Panc1 (cell line): ENCODE measurements at regions not wholly inside any gene's neighbourhood (a gene's known extent, or its start where the extent isn't known, plus 50 kb on each side); places are given as distances from the start of the nearest gene placed in this dataset.

ENCODE experiments used
- ATAC-seq: fragments of 200-7000 bp; cut with Tn5 transposase; 2 replicates; pipeline ENCODE4 v1.9.1; 2020; ENCODE audit warnings: mild to moderate bottlenecking, moderate library complexity
- BruUV-seq: library from RNA; stranded (reverse); fragments of 400-500 nt; replicated peaks from 2 replicates; lab custom pipeline; 2021; lab: Mats Ljungman, UMichigan
- CTCF ChIA-PET: fragments of 300-600 bp; sonication (Branson Sonifier 250); formaldehyde crosslinking; loops from one replicate; lab custom pipeline; 2022; ENCODE audit warnings: antibody characterized with exemption; lab: Charles Lee
- POLR2A ChIA-PET: fragments of 300-600 bp; sonication (Branson Sonifier 250); formaldehyde crosslinking; loops from one replicate; lab custom pipeline; 2022; ENCODE audit warnings: antibody characterized with exemption; lab: Charles Lee
- DNase-seq: peaks from one replicate; pipeline ENCODE4 v3.0.0-alpha.2; 2010; ENCODE audit warnings: low read depth, low spot score
- H3K27ac ChIP-seq: 2 replicates; pipeline ENCODE4 v1.5.1; 2011; ENCODE audit warnings: mild to moderate bottlenecking, low read length, inconsistent platforms
- H3K27me3 ChIP-seq: fragments of 200-500 bp; sonication (Bioruptor generic); 2 replicates; pipeline ENCODE4 v1.6.0; 2014; ENCODE audit warnings: low read length, inconsistent platforms; ENCODE audit not compliant: control insufficient read depth, insufficient read depth
- H3K36me3 ChIP-seq: fragments of 200-500 bp; sonication (Bioruptor generic); 2 replicates; pipeline ENCODE4 v1.5.1; 2014; ENCODE audit warnings: inconsistent platforms, mild to moderate bottlenecking, low read length, moderate library complexity; ENCODE audit not compliant: control insufficient read depth, insufficient read depth
- H3K4me1 ChIP-seq: 2 replicates; pipeline ENCODE4 v1.5.1; 2011; ENCODE audit warnings: inconsistent platforms, mild to moderate bottlenecking, low read length, moderate library complexity; ENCODE audit not compliant: control insufficient read depth, insufficient read depth
- H3K4me3 ChIP-seq, 2 experiments: 2 replicates each; pipeline ENCODE4 v1.5.1; 2011 to 2012; ENCODE audit warnings: low read depth in 2 of 2, low read length in 2 of 2, mild to moderate bottlenecking in 2 of 2, inconsistent platforms in 1 of 2, moderate library complexity in 1 of 2
- H3K9me3 ChIP-seq: fragments of 200-500 bp; sonication (Bioruptor generic); 2 replicates; pipeline ENCODE4 v1.5.1; 2014; ENCODE audit warnings: low read depth, mild to moderate bottlenecking, inconsistent platforms, low read length, moderate library complexity; ENCODE audit not compliant: control insufficient read depth, insufficient read depth
- CTCF ChIP-seq: fragments of 450-650 bp; IDR thresholded peaks from 2 replicates; pipeline ENCODE4 v1.5.1; 2017; ENCODE audit warnings: mild to moderate bottlenecking
- POLR2AphosphoS5 ChIP-seq: IDR thresholded peaks from 2 replicates; pipeline ENCODE4 v1.6.1; 2012; ENCODE audit warnings: mild to moderate bottlenecking, low read depth, low read length, moderate library complexity
- REST ChIP-seq, 2 experiments: IDR thresholded peaks; 2 replicates each; pipeline ENCODE4 v1.6.1; 2011 to 2012; ENCODE audit warnings: low read depth in 2 of 2, control low read depth in 1 of 2, low read length in 1 of 2, mild to moderate bottlenecking in 1 of 2, moderate library complexity in 1 of 2; ENCODE audit not compliant: insufficient read depth in 1 of 2
- SIN3A ChIP-seq: IDR thresholded peaks from 2 replicates; pipeline ENCODE4 v1.6.1; 2012; ENCODE audit warnings: low read depth, mild to moderate bottlenecking, low read length, moderate library complexity, borderline replicate concordance; ENCODE audit not compliant: insufficient read depth
- TCF7L2 ChIP-seq: IDR thresholded peaks from 2 replicates; pipeline ENCODE4 v1.6.1; 2011; ENCODE audit warnings: mild to moderate bottlenecking, low read depth, low read length, inconsistent platforms
- in situ Hi-C: cut with HindIII; loops from 2 replicates; pipeline ENCODE4 v1.10.0; 2016; ENCODE audit warnings: low sequenced_read_pairs, low pct_unique_long_range_greater_than_20kb
- intact Hi-C: fragments of 100-400 bp; cut with micrococcal nuclease; formaldehyde crosslinking; loops from one replicate; pipeline ENCODE4 v1.10.0; 2022; ENCODE audit not compliant: unreplicated experiment

- no peak for ATAC-seq
- in situ Hi-C loops: no loop called here
- Histone ChIP-seq H3K9me3 (no peaks in the 10 kb centered on the region), H3K27me3 (no peaks in the 10 kb centered on the region), H3K27ac (no peak overlapping the region), H3K36me3 (no peaks in the 10 kb centered on the region), H3K4me1 (no peaks in the 10 kb centered on the region), H3K4me3 (no peak overlapping the region)
- no peak for TF ChIP-seq TCF7L2
- TF ChIP-seq REST (IDR thresholded peaks at IDR 0.05; ENCODE audit: insufficient read depth in 1 of 2, low read depth in 2 of 2, low read length in 1 of 2): no peak
- no peak for TF ChIP-seq POLR2AphosphoS5
- no peak for TF ChIP-seq CTCF
- TF ChIP-seq SIN3A: no peak
- POLR2A ChIA-PET: no interaction called here
- BruUV-seq: no TSS peak
- no peak for DNase-seq
- CTCF ChIA-PET: no interaction called here
- intact Hi-C loops: no loop called here
These were observed 1158.9 kb upstream of the CELF2 start for GRCh38 chr10:9858816-9859215.

- TF ChIP-seq TCF7L2 (no peak), SIN3A (no peak), CTCF (no peak), POLR2AphosphoS5 (no peak), REST (IDR thresholded peaks at IDR 0.05; ENCODE audit: insufficient read depth in 1 of 2, low read depth in 2 of 2, low read length in 1 of 2) (no peak)
- DNase-seq: no peak
- H3K9me3 ChIP-seq: no peaks in the 10 kb centered on the region
- H3K27ac ChIP-seq: no peak overlapping the region
- no peak overlapping the region for H3K4me3 ChIP-seq
- no peaks in the 10 kb centered on the region for H3K4me1 ChIP-seq
- H3K36me3 ChIP-seq: no peaks in the 10 kb centered on the region
- BruUV-seq: no TSS peak
- in situ Hi-C loops: no loop called here
- ATAC-seq: no peak
- ChIA-PET CTCF (no interaction called here), POLR2A (no interaction called here)
- no peaks in the 10 kb centered on the region for H3K27me3 ChIP-seq
- intact Hi-C loops: no loop called here
These were observed 1157.6 kb upstream of the CELF2 start for GRCh38 chr10:9860045-9860444.
